Choroid plexus epithelial cell (primary cell): ENCODE measurements at regions not wholly inside any gene's neighbourhood (a gene's known extent, or its start where the extent isn't known, plus 50 kb on each side); places are given as distances from the start of the nearest gene placed in this dataset.

ENCODE experiments used
- DNase-seq: peaks from one replicate; pipeline ENCODE4 v3.0.0-alpha.2; 2010; ENCODE audit warnings: low read depth
- H3K4me3 ChIP-seq: 2 replicates; pipeline ENCODE4 v1.5.1; 2011; ENCODE audit warnings: low read depth, mild to moderate bottlenecking, control low read depth, low read length, moderate library complexity
- TF ChIP-seq, protein P1 (sequence below): conservative IDR thresholded peaks from 2 replicates; pipeline ENCODE4 v1.5.1; 2011; ENCODE audit warnings: low read depth, mild to moderate bottlenecking, control low read depth, inconsistent platforms, low read length, moderate library complexity

DNA sequence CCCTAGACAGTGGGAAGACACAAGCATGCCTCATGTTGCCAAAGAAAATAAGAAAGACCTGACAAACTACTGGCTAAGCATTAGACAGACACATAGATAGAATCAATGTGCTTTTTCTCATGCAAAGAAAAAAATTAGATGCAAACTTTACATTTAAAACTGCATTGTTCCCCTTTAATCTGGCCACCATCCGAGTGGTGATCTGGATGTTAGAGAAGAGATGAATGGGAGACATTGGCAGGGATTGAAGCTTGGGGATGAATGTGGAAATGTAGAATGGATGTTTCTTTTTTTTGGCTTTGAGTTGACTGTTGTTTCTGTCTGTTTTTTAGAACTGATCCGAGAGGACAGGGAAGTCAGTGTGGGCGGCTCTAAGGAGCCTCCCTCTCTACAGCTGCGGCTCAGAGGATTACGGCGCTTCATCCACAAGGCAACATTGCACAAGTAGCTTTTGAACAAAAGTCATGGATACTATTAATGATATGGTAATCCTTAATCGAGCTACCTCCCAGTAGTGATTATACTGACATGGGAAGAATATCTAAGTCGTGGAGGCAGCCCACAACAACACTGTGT, 53.0 kb downstream of the HELT start:
- no peak overlapping the region for H3K4me3 ChIP-seq
- TF ChIP-seq, protein P1, sequence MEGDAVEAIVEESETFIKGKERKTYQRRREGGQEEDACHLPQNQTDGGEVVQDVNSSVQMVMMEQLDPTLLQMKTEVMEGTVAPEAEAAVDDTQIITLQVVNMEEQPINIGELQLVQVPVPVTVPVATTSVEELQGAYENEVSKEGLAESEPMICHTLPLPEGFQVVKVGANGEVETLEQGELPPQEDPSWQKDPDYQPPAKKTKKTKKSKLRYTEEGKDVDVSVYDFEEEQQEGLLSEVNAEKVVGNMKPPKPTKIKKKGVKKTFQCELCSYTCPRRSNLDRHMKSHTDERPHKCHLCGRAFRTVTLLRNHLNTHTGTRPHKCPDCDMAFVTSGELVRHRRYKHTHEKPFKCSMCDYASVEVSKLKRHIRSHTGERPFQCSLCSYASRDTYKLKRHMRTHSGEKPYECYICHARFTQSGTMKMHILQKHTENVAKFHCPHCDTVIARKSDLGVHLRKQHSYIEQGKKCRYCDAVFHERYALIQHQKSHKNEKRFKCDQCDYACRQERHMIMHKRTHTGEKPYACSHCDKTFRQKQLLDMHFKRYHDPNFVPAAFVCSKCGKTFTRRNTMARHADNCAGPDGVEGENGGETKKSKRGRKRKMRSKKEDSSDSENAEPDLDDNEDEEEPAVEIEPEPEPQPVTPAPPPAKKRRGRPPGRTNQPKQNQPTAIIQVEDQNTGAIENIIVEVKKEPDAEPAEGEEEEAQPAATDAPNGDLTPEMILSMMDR, result no peak
- DNase-seq, result peak; percentile 5

DNA sequence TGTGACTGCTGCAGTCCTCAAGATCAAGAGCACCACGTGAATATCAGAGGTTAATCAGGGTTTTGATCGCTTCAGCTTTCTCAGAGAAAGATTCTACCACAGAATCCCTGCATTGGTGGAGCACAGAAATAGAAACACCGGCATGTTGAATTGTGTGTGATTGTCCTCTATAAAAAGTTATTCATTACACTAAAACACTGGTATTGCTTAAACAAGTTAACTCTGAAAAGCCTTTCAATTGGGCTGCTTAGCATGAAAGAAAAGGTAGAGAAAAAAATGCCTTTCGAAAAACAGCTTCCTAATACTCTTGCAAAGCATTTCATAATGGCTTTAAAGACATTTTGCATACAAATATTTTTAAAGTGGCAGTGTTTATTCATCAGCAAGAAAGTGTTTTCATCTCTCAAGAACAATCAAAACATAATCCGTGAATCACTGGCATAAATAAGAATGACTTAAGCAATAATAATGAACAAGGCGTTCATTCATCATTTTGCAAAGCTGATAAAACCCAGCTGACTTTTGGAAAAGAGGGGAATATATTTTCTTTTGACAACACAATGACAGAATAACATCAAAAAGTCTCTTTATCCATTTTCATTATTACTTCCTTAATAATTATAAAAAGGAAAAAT, 61.1 kb downstream of the HELT start:
- no peak overlapping the region for H3K4me3 ChIP-seq
- TF ChIP-seq, protein P1, result no peak
- no peak for DNase-seq

DNA sequence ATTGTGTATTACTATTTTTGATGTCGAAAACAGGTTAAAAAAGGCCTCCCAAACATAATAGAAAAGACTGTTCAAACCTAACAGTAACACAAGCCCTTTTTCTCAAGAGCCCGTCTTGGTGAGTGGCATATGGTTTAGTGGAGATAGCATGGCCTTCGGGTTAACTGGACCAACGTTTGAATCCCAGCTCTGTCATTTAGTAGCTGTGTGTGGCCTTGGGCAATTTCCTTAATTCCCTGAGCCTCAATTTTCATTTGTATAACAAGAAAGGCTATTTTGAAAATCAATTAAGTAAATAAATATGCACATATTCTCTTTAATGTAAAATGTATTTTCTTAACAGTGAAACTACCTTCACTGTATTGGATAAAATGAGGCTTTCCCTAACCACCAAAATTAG, 62.3 kb downstream of the HELT start:
- H3K4me3 ChIP-seq, result no peak overlapping the region
- TF ChIP-seq, protein P1, result no peak
- no peak for DNase-seq

DNA sequence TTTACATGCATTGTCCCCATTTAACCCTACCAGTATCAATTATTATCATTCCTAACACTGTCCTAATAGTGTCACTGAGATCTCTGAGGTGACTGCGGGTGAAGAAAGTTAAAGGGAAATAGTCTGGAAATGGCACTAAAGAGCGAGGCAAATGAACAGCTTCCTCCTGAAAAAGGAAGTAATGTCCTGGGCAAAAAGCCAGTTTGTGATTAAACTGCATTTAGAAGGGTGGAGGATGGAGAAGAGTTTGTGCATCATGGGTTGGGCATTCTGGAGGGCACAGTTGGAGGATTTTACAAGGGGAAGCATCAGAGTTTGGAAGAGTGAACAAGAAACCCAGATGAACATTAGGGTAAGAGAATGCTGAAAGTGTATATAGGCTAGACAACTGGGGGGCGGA, 60.5 kb upstream of the SLC25A4 start:
- DNase-seq, result no peak

DNA sequence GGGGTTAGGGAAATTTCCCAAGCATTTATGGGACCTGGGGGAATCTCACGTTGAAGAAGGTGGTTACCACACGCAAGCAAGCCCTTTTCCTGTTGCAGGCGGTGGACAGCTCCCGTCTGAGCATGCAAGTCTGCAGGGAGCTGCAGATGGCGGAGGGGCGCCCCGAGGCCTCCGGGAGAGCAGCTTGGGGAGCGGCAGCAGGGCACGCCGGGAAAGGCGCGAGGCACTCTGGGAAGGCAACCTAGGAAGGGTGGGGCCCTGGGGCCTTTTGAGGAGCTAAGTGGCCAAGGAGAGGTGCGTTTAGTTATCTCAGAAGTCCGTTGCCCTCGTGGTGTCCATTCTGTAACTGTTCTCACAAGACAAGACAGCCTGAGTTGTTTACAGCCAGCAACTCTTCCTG, 57.0 kb upstream of the SLC25A4 start:
- TF ChIP-seq, protein P1, result no peak
- no peak overlapping the region for H3K4me3 ChIP-seq
- no peak for DNase-seq

More for the DNA sequence above, 60.5 kb upstream of the SLC25A4 start:
- TF ChIP-seq, protein P1, result no peak
- H3K4me3 ChIP-seq, result no peak overlapping the region

DNA sequence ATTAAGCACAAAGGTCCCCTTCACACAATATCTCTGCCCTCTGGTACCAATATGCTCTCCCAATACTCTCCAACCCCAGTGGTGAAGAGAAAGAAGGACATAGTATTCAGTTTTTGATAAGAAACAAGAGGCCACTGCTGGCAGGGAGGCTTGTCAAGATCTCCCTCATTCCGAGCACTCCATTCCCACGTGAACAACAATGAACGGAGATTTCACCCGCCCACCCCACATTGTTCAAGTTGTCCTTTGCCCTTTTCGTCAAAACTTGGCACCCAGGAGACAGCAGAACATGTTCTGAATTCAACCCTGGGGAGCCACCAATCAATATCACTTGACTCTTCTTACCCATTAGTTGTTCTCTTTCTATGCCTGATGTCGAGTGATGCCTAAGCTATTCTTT, 54.2 kb upstream of the SLC25A4 start:
- TF ChIP-seq, protein P1, result no peak
- H3K4me3 ChIP-seq, result no peak overlapping the region
- no peak for DNase-seq

DNA sequence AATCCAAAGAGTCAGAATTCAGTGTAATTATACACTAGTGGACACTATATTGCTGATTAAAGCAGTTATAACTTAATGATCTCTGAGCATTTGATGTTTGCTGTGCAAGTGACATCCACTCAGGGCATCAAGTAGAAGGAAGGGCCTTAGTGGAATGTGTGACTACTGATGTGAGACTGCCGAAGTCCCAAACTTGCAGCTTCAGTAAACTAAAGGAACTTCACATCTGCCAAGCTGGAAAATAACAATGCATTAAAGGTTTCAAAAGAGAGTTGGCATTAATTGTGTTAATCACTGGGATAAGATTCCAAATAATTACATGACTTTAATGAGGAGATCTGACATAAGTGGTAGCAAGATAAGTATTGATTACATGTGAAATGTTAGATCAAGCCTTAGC, 52.5 kb upstream of the SLC25A4 start:
- no peak overlapping the region for H3K4me3 ChIP-seq
- no peak for DNase-seq
- TF ChIP-seq, protein P1, result no peak
